HG03064 (cell line): ENCODE measurements at regions not wholly inside any gene's neighbourhood (a gene's known extent, or its start where the extent isn't known, plus 50 kb on each side); places are given as distances from the start of the nearest gene placed in this dataset.

ENCODE experiments used
- ATAC-seq: cut with Tn5 transposase; IDR thresholded peaks from one replicate; pipeline ENCODE4 v1.9.1; 2021; ENCODE audit warnings: low read depth; ENCODE audit not compliant: unreplicated experiment

- ATAC-seq = no peak
These were observed 310.4 kb downstream of the AJAP1 start for GRCh38 chr1:4964634-4965345.

DNA sequence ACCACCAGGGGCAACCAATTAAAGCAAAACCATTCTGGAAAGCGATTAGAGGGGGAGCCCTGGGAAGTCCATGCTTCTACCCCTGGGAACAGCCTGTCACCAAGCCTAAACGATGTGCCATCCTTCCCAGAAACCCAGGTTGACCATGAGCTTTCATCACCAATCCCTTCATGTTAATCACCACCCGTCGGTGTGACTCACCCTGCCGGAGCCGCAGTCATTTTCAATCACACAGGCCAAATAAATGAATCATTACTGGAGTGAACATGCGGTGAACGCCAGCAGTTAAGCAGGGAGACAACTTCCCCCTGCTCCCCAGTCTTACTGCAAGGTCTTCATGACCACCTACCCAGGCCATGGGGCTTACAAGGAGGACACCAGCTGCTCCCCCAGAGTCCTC lies 308.8 kb downstream of the AJAP1 start:
- ATAC-seq = no peak

GRCh38 chr1:4962836-4963235 lies 308.4 kb downstream of the AJAP1 start:
- no peak for ATAC-seq

DNA sequence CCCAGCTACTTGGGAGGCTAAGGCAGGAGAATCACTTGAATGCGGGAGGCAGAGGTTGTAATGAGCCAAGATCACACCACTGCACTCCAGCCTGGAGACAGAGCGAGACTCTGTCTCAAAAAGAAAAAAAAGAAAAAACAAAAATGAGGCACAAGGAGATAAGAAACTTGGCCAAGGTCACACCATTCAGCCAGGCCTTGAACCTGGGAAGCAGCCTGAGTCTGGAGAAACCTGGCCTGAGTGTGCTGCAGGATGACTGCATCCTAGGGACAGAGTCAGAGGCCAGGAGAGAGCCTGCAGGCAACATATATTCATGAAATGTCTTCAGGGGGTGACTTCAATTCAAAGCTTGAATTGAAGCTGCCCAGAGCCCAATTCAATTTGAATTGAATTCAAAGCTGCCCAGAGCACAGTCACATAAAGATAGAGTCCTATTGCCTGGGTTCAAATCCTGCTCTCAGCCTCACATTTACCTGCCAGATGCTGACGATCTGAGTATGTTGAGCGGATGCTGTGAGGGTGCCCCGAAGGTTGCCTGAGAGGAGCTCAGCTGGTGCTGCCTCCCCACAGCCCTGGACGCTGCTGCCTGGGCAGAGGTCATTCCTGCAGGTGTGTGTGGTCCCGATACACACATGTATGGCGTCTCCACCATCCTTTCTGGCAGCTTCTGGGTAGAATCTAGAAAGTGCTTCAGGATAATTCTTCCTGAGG lies 307.7 kb downstream of the AJAP1 start:
- no peak for ATAC-seq

- no peak for ATAC-seq
These were observed 306.5 kb downstream of the AJAP1 start for GRCh38 chr1:4960782-4961475.

- no peak for ATAC-seq
These were observed 305.9 kb downstream of the AJAP1 start for GRCh38 chr1:4960336-4960735.

- no peak for ATAC-seq
These were observed 304.8 kb downstream of the AJAP1 start for GRCh38 chr1:4959216-4959615.

GRCh38 chr1:4957027-4957426 lies 302.6 kb downstream of the AJAP1 start:
- ATAC-seq = no peak

GRCh38 chr1:4954392-4954791 lies 300.0 kb downstream of the AJAP1 start:
- ATAC-seq = no peak

DNA sequence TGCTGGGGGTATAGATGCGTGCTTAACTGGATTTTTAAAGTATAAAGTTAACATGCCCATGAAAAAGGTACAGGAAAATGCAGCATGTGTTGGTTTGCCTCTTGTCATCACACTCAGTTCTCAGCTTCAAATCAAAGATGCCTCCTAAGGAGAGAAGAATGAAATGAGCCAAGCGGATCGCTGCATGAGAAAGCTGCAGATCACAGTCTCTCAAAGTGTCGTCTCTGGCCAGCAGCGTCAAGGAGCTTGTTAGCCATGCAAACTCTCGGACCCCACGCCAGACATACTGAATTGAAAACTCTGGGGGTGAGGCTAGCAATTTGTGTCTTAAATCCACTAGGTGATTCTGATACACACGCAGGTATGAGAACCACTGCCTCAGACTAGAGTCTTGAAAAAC lies 297.2 kb downstream of the AJAP1 start:
- ATAC-seq = no peak

- no peak for ATAC-seq
These were observed 291.9 kb downstream of the AJAP1 start for GRCh38 chr1:4946343-4946742.

DNA sequence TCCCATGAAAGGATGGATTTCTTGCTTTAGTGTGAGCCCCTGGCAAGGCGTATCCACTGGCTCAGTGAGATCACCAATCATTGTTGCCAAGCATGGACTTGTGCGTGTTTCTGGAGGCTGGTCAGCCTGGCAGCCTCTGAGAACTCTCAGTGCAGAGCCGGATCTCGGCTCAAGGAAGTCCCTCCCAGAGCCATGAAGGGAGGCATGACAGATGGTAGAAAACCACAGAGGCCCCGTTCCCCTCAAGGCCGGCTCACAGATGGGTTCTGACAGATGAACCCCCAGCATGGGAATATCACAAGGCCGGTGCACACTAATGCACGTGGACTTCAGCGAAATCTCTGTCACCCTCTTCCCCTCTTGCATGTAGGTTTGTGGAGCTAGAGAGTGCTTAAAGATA lies 290.5 kb downstream of the AJAP1 start:
- ATAC-seq = no peak

GRCh38 chr1:4944072-4944471 lies 289.7 kb downstream of the AJAP1 start:
- no peak for ATAC-seq

DNA sequence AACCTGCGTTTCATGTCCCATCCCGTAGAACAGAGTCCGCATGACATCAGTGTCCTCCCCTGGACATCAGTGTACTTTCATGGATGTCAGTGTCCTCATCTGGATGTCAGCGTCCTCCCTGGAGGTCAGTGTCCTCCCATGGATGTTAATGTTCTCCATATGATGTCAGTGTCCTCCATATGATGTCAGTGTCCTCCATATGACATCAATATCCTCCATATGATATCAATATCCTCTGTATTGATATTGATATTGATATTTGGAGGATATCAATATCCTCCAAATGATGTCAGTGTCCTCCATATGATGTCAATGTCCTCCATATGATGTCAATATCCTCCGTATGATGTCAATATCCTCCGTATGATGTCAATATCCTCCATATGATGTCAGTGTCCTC lies 284.9 kb downstream of the AJAP1 start:
- no peak for ATAC-seq

- ATAC-seq = no peak
These were observed 283.6 kb downstream of the AJAP1 start for GRCh38 chr1:4937876-4938534.

DNA sequence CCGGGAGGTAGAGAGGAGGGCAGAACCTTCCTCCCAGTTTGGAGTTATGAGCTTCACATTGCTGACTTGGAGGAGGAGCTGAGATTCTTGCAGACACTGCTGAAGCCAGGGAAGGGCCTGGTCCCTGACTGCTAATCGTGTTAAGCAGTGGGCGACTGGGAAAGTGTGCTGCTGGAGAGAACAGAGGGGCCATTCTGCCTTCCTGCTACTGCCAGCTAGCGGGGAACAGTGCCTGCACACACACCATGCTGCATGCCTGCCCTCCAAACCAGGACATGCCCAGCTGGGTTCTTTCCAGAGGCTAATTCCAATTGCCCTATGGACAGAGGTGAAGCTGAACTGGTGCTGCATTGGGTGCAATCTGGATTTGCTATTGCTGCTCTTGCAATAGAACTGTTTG lies 281.4 kb downstream of the AJAP1 start:
- no peak for ATAC-seq

GRCh38 chr1:4933232-4933631 lies 278.8 kb downstream of the AJAP1 start:
- no peak for ATAC-seq

GRCh38 chr1:4932311-4933030 lies 278.1 kb downstream of the AJAP1 start:
- ATAC-seq = no peak

DNA sequence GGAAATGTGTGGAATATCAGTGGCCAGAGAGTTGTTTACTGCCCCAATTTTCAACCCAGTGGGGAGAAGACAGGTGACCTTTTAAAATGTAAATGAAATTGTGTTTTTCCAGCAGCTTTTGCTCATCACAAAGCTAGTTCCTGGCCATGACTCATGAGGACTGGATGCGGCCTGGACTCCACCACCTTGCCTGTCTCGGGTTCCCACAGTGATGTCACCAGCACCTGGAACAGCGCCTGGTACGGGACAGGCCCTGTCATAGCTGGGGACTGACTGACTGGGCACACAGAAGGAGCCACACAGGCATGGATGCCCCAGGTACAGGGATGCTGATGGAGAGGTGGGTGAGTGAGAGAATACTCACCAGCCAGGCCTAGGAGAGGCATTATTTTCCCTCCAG lies 277.1 kb downstream of the AJAP1 start:
- no peak for ATAC-seq

GRCh38 chr1:4928186-4928585 lies 273.8 kb downstream of the AJAP1 start:
- ATAC-seq = no peak

GRCh38 chr1:4924356-4924755 lies 269.9 kb downstream of the AJAP1 start:
- ATAC-seq = no peak
